HCT116 (cell line): ENCODE measurements at regions not wholly inside any gene's neighbourhood (a gene's known extent, or its start where the extent isn't known, plus 50 kb on each side); places are given as distances from the start of the nearest gene placed in this dataset.

Source experiments
- ATAC-seq: fragments of 200-7000 bp; cut with Tn5 transposase; 2 replicates; pipeline ENCODE4 v1.9.1; 2020; ENCODE audit warnings: mild to moderate bottlenecking, moderate library complexity
- BruUV-seq: library from RNA; stranded (reverse); fragments of 400-500 nt; replicated peaks from 2 replicates; lab custom pipeline; 2021; lab: Mats Ljungman, UMichigan
- CTCF ChIA-PET: fragments of 300-600 bp; sonication (Branson Sonifier 250); formaldehyde crosslinking; loops from one replicate; lab custom pipeline; 2021; ENCODE audit warnings: antibody characterized with exemption; lab: Charles Lee
- POLR2A ChIA-PET: fragments of 300-600, 350-600 bp; sonication (Branson Sonifier 250); formaldehyde crosslinking; loops from one replicate; lab custom pipeline; 2021; ENCODE audit warnings: antibody characterized with exemption; lab: Charles Lee
- RAD21 ChIA-PET, 2 experiments: fragments of 300-600 bp; sonication (Branson Sonifier 250); formaldehyde crosslinking; loops; one replicate each; lab custom pipeline; 2023; ENCODE audit warnings: low total read pairs in 2 of 2; ENCODE audit not compliant: uncharacterized antibody in 2 of 2, unreplicated experiment in 2 of 2, low non-redundant PET in 1 of 2; lab: Charles Lee
- DNase-seq: peaks from one replicate; pipeline ENCODE4 v3.0.0-alpha.2; 2010; ENCODE audit warnings: low read depth, low spot score
- H2AFZ ChIP-seq: fragments of 200-600 bp; shearing (Covaris generic), sonication (generic); 2 replicates; pipeline ENCODE4 v1.6.1; 2017; ENCODE audit warnings: low read depth, mixed run types, mixed read lengths, antibody characterized with exemption, low read length; ENCODE audit not compliant: poor library complexity, severe bottlenecking
- H3K27ac ChIP-seq: 2 replicates; pipeline ENCODE4 v1.5.1; 2012; ENCODE audit warnings: low read depth, low read length
- H3K27me3 ChIP-seq: fragments of 200-600 bp; sonication (generic); 2 replicates; pipeline ENCODE4 v1.6.1; 2016; ENCODE audit warnings: mixed run types, low read length, mixed read lengths; ENCODE audit not compliant: insufficient read depth
- H3K36me3 ChIP-seq, 2 experiments: fragments of 200-500 bp in 1 of 2; fragments of 200-600 bp in 1 of 2; sonication (Bioruptor generic) in 1 of 2; sonication (generic) in 1 of 2; 2 replicates each; pipeline versions ENCODE4 v1.5.1 to v1.6.1; 2014 to 2016; ENCODE audit warnings: low read length in 2 of 2, inconsistent platforms in 1 of 2, mixed read lengths in 1 of 2, mixed run types in 1 of 2; ENCODE audit not compliant: insufficient read depth in 2 of 2, control insufficient read depth in 1 of 2
- H3K4me1 ChIP-seq, 2 experiments: fragments of 200-600 bp in 1 of 2; sonication (generic) in 1 of 2; 2 replicates each; pipeline versions ENCODE4 v1.5.1 to v1.6.1; 2012 to 2017; ENCODE audit warnings: low read length in 2 of 2, inconsistent platforms in 1 of 2, mild to moderate bottlenecking in 1 of 2, mixed read lengths in 1 of 2, mixed run types in 1 of 2, moderate library complexity in 1 of 2; ENCODE audit not compliant: insufficient read depth in 2 of 2, control insufficient read depth in 1 of 2
- H3K4me2 ChIP-seq: fragments of 200-600 bp; sonication (generic); 2 replicates; pipeline ENCODE4 v1.6.1; 2017; ENCODE audit warnings: mixed run types, low read length, mixed read lengths
- H3K4me3 ChIP-seq, 2 experiments: fragments of 200-600 bp in 1 of 2; sonication (generic) in 1 of 2; replicated peaks in 1 of 2; 2 replicates each; pipeline ENCODE4 v1.5.1; 2011 to 2016; ENCODE audit warnings: low read length in 2 of 2, control low read depth in 1 of 2, low read depth in 1 of 2, mild to moderate bottlenecking in 1 of 2, mixed read lengths in 1 of 2, mixed run types in 1 of 2
- H3K79me2 ChIP-seq: fragments of 200-600 bp; sonication (generic); 2 replicates; pipeline ENCODE4 v1.6.1; 2017; ENCODE audit warnings: mild to moderate bottlenecking, mixed run types, low read length, moderate library complexity, mixed read lengths; ENCODE audit not compliant: insufficient read depth
- H3K9ac ChIP-seq: fragments of 200-600 bp; sonication (generic); 2 replicates; pipeline ENCODE4 v1.6.1; 2016; ENCODE audit warnings: low read length, mixed read lengths
- H3K9me2 ChIP-seq: fragments of 200-600 bp; sonication (generic), shearing (Covaris generic); 2 replicates; pipeline ENCODE4 v1.6.1; 2017; ENCODE audit warnings: mixed run types, mild to moderate bottlenecking, moderate library complexity; ENCODE audit not compliant: insufficient read depth
- H3K9me3 ChIP-seq, 2 experiments: fragments of 200-500 bp in 1 of 2; fragments of 200-600 bp in 1 of 2; sonication (Bioruptor generic) in 1 of 2; sonication (generic) in 1 of 2; 2 replicates each; pipeline ENCODE4 v1.6.1; 2014 to 2017; ENCODE audit warnings: low read length in 2 of 2, mixed read lengths in 2 of 2, inconsistent platforms in 1 of 2, low read depth in 1 of 2, mild to moderate bottlenecking in 1 of 2, mixed run types in 1 of 2, moderate library complexity in 1 of 2; ENCODE audit not compliant: control insufficient read depth in 1 of 2, insufficient read depth in 1 of 2
- H4K20me1 ChIP-seq: fragments of 200-600 bp; sonication (generic), shearing (Covaris generic); 2 replicates; pipeline ENCODE4 v1.6.1; 2017; ENCODE audit warnings: mixed run types, mild to moderate bottlenecking, moderate library complexity; ENCODE audit not compliant: insufficient read depth
- ATF3 ChIP-seq: IDR thresholded peaks from 2 replicates; pipeline ENCODE4 v1.6.1; 2012
- CTCF ChIP-seq, 3 experiments: fragments of 200-600 bp in 1 of 3; sonication (generic) in 1 of 3; IDR thresholded peaks in 2 of 3; conservative IDR thresholded peaks in 1 of 3; 2 replicates each; pipeline ENCODE4 v1.5.1; 2012 to 2017; ENCODE audit warnings: low read depth in 2 of 3, low read length in 2 of 3, antibody characterized with exemption in 1 of 3, borderline replicate concordance in 1 of 3, control low read depth in 1 of 3, mild to moderate bottlenecking in 1 of 3, mixed read lengths in 1 of 3, mixed run types in 1 of 3, moderate library complexity in 1 of 3; ENCODE audit not compliant: insufficient read depth in 1 of 3
- EGR1 ChIP-seq: IDR thresholded peaks from 2 replicates; pipeline ENCODE4 v1.6.1; 2012; ENCODE audit warnings: low read depth
- ELF1 ChIP-seq: IDR thresholded peaks from 2 replicates; pipeline ENCODE4 v1.6.1; 2012; ENCODE audit warnings: low read depth, borderline replicate concordance
- EZH2phosphoT487 ChIP-seq: fragments of 200-600 bp; IDR thresholded peaks from 2 replicates; pipeline ENCODE4 v1.6.1; 2018; ENCODE audit warnings: antibody characterized with exemption, borderline replicate concordance
- FOSL1 ChIP-seq: IDR thresholded peaks from 2 replicates; pipeline ENCODE4 v1.6.1; 2012; ENCODE audit warnings: low read depth
- JUND ChIP-seq: IDR thresholded peaks from 2 replicates; pipeline ENCODE4 v1.6.1; 2012
- POLR2A ChIP-seq: IDR thresholded peaks from 2 replicates; pipeline ENCODE4 v1.7.0; 2011; ENCODE audit warnings: borderline replicate concordance; ENCODE audit not compliant: insufficient read depth, insufficient read length; ENCODE audit errors: extremely low read depth
- RAD21 ChIP-seq: IDR thresholded peaks from 2 replicates; pipeline ENCODE4 v1.6.1; 2012; ENCODE audit warnings: low read depth, mild to moderate bottlenecking
- SRF ChIP-seq: IDR thresholded peaks from 2 replicates; pipeline ENCODE4 v1.6.1; 2012; ENCODE audit warnings: low read depth
- YY1 ChIP-seq: IDR thresholded peaks from 2 replicates; pipeline ENCODE4 v1.6.1; 2011; ENCODE audit warnings: low read length, low read depth, moderate library complexity, mild to moderate bottlenecking; ENCODE audit not compliant: insufficient replicate concordance; ENCODE audit errors: extremely low read depth
- ZFX ChIP-seq: fragments of 450-650 bp; IDR thresholded peaks from 2 replicates; pipeline ENCODE4 v1.6.1; 2017
- ZNF274 ChIP-seq: fragments of 200-500 bp; sonication (Bioruptor generic); IDR thresholded peaks from 2 replicates; pipeline ENCODE4 v1.6.1; 2014; ENCODE audit warnings: mild to moderate bottlenecking, low read depth, low read length, inconsistent platforms
- intact Hi-C: fragments of 100-400 bp; cut with micrococcal nuclease; formaldehyde crosslinking; loops from 2 replicates; pipeline ENCODE4 v1.10.0; 2022
- TF ChIP-seq, protein P1 (sequence below): IDR thresholded peaks from 2 replicates; pipeline ENCODE4 v1.6.1; 2012; ENCODE audit warnings: low read depth

GRCh38 chrX:68997911-68998310 is 167.3 kb downstream of the PJA1 start:
- ChIA-PET POLR2A (interaction anchor here (1.7 kb wide), 1 partner anchor 169 kb away, joined by 4 read pairs; the partner anchor contains the start of gene EFNB1), RAD21 (no interaction called here)
- H3K27ac ChIP-seq, result no peak overlapping the region

More at GRCh38 chrX:68997911-68998310, 167.3 kb downstream of the PJA1 start:
- no peak overlapping the region for H2AFZ ChIP-seq
- intact Hi-C loops, result no loop called here
- no TSS peak for BruUV-seq
- H3K9me3 ChIP-seq, result no peaks in the 10 kb centered on the region
- no peaks in the 10 kb centered on the region for H3K36me3 ChIP-seq
- H3K4me3 ChIP-seq, result no peak overlapping the region
- TF ChIP-seq POLR2A (no peak), ELF1 (no peak), YY1 (no peak), ZFX (no peak), JUND (no peak), SRF (no peak), CTCF (IDR thresholded peaks at IDR 0.05 in 2 of 3, conservative IDR thresholded peaks at IDR 0.05 in 1 of 3; ENCODE audit: borderline replicate concordance in 1 of 3, insufficient read depth in 1 of 3, low read depth in 2 of 3, low read length in 2 of 3) (no peak), FOSL1 (no peak), EGR1 (no peak), RAD21 (no peak), EZH2phosphoT487 (no peak), ATF3 (no peak), ZNF274 (no peak)
- TF ChIP-seq, protein P1, sequence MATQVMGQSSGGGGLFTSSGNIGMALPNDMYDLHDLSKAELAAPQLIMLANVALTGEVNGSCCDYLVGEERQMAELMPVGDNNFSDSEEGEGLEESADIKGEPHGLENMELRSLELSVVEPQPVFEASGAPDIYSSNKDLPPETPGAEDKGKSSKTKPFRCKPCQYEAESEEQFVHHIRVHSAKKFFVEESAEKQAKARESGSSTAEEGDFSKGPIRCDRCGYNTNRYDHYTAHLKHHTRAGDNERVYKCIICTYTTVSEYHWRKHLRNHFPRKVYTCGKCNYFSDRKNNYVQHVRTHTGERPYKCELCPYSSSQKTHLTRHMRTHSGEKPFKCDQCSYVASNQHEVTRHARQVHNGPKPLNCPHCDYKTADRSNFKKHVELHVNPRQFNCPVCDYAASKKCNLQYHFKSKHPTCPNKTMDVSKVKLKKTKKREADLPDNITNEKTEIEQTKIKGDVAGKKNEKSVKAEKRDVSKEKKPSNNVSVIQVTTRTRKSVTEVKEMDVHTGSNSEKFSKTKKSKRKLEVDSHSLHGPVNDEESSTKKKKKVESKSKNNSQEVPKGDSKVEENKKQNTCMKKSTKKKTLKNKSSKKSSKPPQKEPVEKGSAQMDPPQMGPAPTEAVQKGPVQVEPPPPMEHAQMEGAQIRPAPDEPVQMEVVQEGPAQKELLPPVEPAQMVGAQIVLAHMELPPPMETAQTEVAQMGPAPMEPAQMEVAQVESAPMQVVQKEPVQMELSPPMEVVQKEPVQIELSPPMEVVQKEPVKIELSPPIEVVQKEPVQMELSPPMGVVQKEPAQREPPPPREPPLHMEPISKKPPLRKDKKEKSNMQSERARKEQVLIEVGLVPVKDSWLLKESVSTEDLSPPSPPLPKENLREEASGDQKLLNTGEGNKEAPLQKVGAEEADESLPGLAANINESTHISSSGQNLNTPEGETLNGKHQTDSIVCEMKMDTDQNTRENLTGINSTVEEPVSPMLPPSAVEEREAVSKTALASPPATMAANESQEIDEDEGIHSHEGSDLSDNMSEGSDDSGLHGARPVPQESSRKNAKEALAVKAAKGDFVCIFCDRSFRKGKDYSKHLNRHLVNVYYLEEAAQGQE, result no peak
- H3K79me2 ChIP-seq, result no peaks in the 10 kb centered on the region
- peaks cover 0 to 14% of the 10 kb centered on the region in 2 experiments; a peak in 1 of 4 replicates for H3K4me1 ChIP-seq
- H3K9ac ChIP-seq, result no peak overlapping the region
- H3K9me2 ChIP-seq, result no peaks in the 10 kb centered on the region
- CTCF ChIA-PET, result no interaction called here
- no peak overlapping the region for H3K4me2 ChIP-seq
- H3K27me3 ChIP-seq, result no peaks in the 10 kb centered on the region
- DNase-seq (no peak), ATAC-seq (no peak)
- no peaks in the 10 kb centered on the region for H4K20me1 ChIP-seq
